Stomach (tissue), 8 donors: ENCODE measurements at regions not wholly inside any gene's neighbourhood (a gene's known extent, or its start where the extent isn't known, plus 50 kb on each side); places are given as distances from the start of the nearest gene placed in this dataset.

Experiments used
- DNase-seq, 2 donors: peaks; one replicate each; pipeline versions ENCODE4 v3.0.0 to v3.0.0-alpha.2; 2013 to 2019
- H3K27ac ChIP-seq, 5 donors: fragments of 200-600 bp in 4 of 5; sonication (generic) in 4 of 5; one replicate each; pipeline ENCODE4 v1.5.1; 2013 to 2019; ENCODE audit warnings: mild to moderate bottlenecking in 1 of 5, moderate library complexity in 1 of 5
- H3K27me3 ChIP-seq, 3 donors: fragments of 200-600 bp; sonication (generic); one replicate each; pipeline ENCODE4 v1.5.1; 2017 to 2019; ENCODE audit warnings: mixed run types in 1 of 3
- H3K36me3 ChIP-seq, 4 donors: fragments of 200-600 bp; sonication (generic); 1 replicate in 3 of 4; 2 replicates in 1 of 4; pipeline ENCODE4 v1.5.1; 2016 to 2019
- H3K4me1 ChIP-seq, 4 donors: fragments of 200-600 bp; sonication (generic); one replicate each; pipeline ENCODE4 v1.5.1; 2016 to 2019
- H3K4me3 ChIP-seq, 4 donors: fragments of 200-600 bp; sonication (generic) in 3 of 4; one replicate each; pipeline ENCODE4 v1.5.1; 2016 to 2019; ENCODE audit warnings: mild to moderate bottlenecking in 1 of 4
- H3K9me3 ChIP-seq, 4 donors: fragments of 200-600 bp; sonication (generic); one replicate each; pipeline ENCODE4 v1.5.1; 2016 to 2019
- EP300 ChIP-seq: sonication (generic); formaldehyde crosslinking; IDR thresholded peaks from one replicate; pipeline ENCODE4 v1.6.1; 2017; ENCODE audit warnings: antibody characterized with exemption
- POLR2A ChIP-seq, 4 donors: fragments of 450-650 bp; IDR thresholded peaks; one replicate each; pipeline ENCODE4 v1.6.1; 2016; ENCODE audit warnings: antibody characterized with exemption in 4 of 4, control low read depth in 2 of 4, mild to moderate bottlenecking in 1 of 4, moderate library complexity in 1 of 4
- POLR2AphosphoS5 ChIP-seq, 3 donors: sonication (generic); formaldehyde crosslinking; IDR thresholded peaks; one replicate each; pipeline ENCODE4 v1.6.1; 2016; ENCODE audit warnings: antibody characterized with exemption in 3 of 3
- WGBS, 5 donors: extraction: QIAGEN DNeasy Blood & Tissue Kit in 3 of 5; methylation state at CpG; one replicate each; pipeline versions ENCODE4 v1.1.5 to v1.1.7; 2013 to 2018; 5-methylcytosine and 5-hydroxymethylcytosine counted together
- intact Hi-C: fragments of 100-400 bp; cut with DNase I; formaldehyde crosslinking; loops from one replicate; pipeline ENCODE4 v1.15.1; 2023; ENCODE audit warnings: low total_unique reads
- TF ChIP-seq, protein P1 (sequence below), 7 experiments: fragments of 450-650 bp in 4 of 7; fragments of 200-600 bp in 3 of 7; sonication (generic) in 3 of 7; IDR thresholded peaks; one replicate each; pipeline ENCODE4 v1.5.1; 2016 to 2019; ENCODE audit warnings: antibody characterized with exemption in 7 of 7, control low read depth in 2 of 7, mild to moderate bottlenecking in 1 of 7
- donor health status: healthy with polysubstance abuse.
- donor health status: Bipolar disorder and iron deficiency.
- donor health status: healthy.

DNA sequence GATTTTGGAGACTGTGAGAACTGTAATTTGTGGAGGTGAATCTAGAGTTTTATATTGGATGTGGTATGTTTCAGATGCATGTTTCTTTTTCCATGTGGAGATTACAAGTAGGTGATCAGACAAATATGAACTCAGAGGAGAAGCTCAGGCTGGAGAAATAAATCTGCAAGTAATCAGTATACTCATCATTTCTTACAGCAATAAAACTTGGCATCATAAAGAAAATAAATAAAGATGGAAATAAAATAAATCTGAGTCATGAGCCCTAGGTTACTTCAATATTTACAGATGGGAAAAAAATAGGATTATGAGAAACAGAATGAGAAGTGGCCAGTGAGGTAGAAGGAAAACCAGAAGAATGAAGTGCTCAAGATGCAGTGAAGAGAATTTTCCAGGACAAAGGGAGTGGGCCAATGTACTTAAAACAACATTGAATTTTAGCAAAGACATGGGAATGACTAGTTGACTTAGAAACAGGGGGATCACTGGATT, 453.8 kb downstream of the DSC3 start:
- Histone ChIP-seq H3K27ac (no peak overlapping the region), H3K9me3 (no peaks in the 10 kb centered on the region), H3K27me3 (no peaks in the 10 kb centered on the region), H3K4me3 (no peak overlapping the region), H3K36me3 (no peaks in the 10 kb centered on the region), H3K4me1 (no peaks in the 10 kb centered on the region)
- DNase-seq, result no peak
- no peak for TF ChIP-seq POLR2AphosphoS5 (IDR thresholded peaks at IDR 0.05)
- no peak for TF ChIP-seq POLR2A (IDR thresholded peaks at IDR 0.05)
- TF ChIP-seq, protein P1, sequence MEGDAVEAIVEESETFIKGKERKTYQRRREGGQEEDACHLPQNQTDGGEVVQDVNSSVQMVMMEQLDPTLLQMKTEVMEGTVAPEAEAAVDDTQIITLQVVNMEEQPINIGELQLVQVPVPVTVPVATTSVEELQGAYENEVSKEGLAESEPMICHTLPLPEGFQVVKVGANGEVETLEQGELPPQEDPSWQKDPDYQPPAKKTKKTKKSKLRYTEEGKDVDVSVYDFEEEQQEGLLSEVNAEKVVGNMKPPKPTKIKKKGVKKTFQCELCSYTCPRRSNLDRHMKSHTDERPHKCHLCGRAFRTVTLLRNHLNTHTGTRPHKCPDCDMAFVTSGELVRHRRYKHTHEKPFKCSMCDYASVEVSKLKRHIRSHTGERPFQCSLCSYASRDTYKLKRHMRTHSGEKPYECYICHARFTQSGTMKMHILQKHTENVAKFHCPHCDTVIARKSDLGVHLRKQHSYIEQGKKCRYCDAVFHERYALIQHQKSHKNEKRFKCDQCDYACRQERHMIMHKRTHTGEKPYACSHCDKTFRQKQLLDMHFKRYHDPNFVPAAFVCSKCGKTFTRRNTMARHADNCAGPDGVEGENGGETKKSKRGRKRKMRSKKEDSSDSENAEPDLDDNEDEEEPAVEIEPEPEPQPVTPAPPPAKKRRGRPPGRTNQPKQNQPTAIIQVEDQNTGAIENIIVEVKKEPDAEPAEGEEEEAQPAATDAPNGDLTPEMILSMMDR (IDR thresholded peaks at IDR 0.05), result no peak
- no peak for TF ChIP-seq EP300
- intact Hi-C loops, result no loop called here

- DNase-seq, result no peak
- 48 to 88% (median 76%) methylated on average over 1 of the region's 1 CpG for WGBS, 5 donors
- intact Hi-C loops, result no loop called here
- no peak for TF ChIP-seq EP300
- TF ChIP-seq POLR2A (IDR thresholded peaks at IDR 0.05), result no peak
- TF ChIP-seq, protein P1 (IDR thresholded peaks at IDR 0.05), result no peak
- TF ChIP-seq POLR2AphosphoS5 (IDR thresholded peaks at IDR 0.05), result no peak
- no peak overlapping the region for H3K27ac ChIP-seq
- no peak overlapping the region for H3K4me3 ChIP-seq
- H3K27me3 ChIP-seq, result no peaks in the 10 kb centered on the region
- no peaks in the 10 kb centered on the region for H3K9me3 ChIP-seq
- H3K36me3 ChIP-seq, result no peaks in the 10 kb centered on the region
- H3K4me1 ChIP-seq, result no peaks in the 10 kb centered on the region
Measured at GRCh38 chr18:30583768-30584167, 458.8 kb downstream of the DSC3 start.

- intact Hi-C loops, result no loop called here
- no peak overlapping the region for H3K27ac ChIP-seq
- WGBS, 5 donors, result 75 to 84% (median 77%) methylated on average over 3 of the region's 3 CpGs
Measured at GRCh38 chr18:30582078-30582477, 460.5 kb downstream of the DSC3 start.

DNA sequence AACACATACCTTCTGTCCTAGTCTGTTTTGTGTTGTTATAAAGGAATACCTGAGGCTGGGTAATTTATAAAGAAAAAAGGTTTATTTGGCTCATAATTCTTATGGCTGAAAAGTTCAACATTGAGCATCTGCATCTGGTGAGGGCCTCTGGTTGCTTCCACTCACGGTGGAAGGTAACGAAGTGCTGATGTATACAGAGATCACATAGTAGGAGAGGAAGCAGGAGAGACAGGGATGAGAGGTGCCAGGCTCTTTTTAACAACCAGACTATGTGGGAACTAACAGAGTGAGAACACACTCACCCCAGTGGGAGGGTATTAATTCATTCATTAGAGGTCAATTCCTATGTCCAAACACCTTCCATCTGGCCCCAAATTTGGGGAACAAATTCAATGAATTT, 463.8 kb downstream of the DSC3 start:
- Histone ChIP-seq H3K36me3 (no peaks in the 10 kb centered on the region), H3K4me1 (no peaks in the 10 kb centered on the region), H3K27me3 (no peaks in the 10 kb centered on the region), H3K4me3 (no peak overlapping the region), H3K9me3 (no peaks in the 10 kb centered on the region), H3K27ac (no peak overlapping the region)
- TF ChIP-seq EP300 (no peak), POLR2AphosphoS5 (IDR thresholded peaks at IDR 0.05) (no peak), POLR2A (IDR thresholded peaks at IDR 0.05) (no peak)
- TF ChIP-seq, protein P1 (IDR thresholded peaks at IDR 0.05), result no peak
- 39 to 50% (median 44%) methylated on average over 2 of the region's 2 CpGs for WGBS, 5 donors
- no peak for DNase-seq
- intact Hi-C loops, result no loop called here

More at GRCh38 chr18:30582078-30582477, 460.5 kb downstream of the DSC3 start:
- Histone ChIP-seq H3K36me3 (no peaks in the 10 kb centered on the region), H3K4me1 (no peaks in the 10 kb centered on the region), H3K4me3 (no peak overlapping the region), H3K9me3 (no peaks in the 10 kb centered on the region), H3K27me3 (no peaks in the 10 kb centered on the region)
- no peak for DNase-seq
- TF ChIP-seq POLR2AphosphoS5 (IDR thresholded peaks at IDR 0.05) (no peak), EP300 (no peak), POLR2A (IDR thresholded peaks at IDR 0.05) (no peak)
- TF ChIP-seq, protein P1 (IDR thresholded peaks at IDR 0.05), result no peak
